ENCODE measurements at regions not wholly inside any gene's neighbourhood (a gene's known extent, or its start where the extent isn't known, plus 50 kb on each side); places are given as distances from the start of the nearest gene placed in this dataset.

GRCh38 chr7:10584886-10585285, 388.8 kb upstream of the PHF14 start:
- Histone ChIP-seq H3K9me3 (no peaks in the 10 kb centered on the region), H3K4me1 (no peaks in the 10 kb centered on the region), H3K27me3 (no peaks in the 10 kb centered on the region), H3K27ac (no peak overlapping the region), H3K36me3 (no peaks in the 10 kb centered on the region), H3K4me3 (no peak overlapping the region)
- DNase-seq (no peak), ATAC-seq (ENCODE audit: low FRiP score in 2 of 2) (no peak)
- TF ChIP-seq POLR2A (IDR thresholded peaks at IDR 0.05) (no peak), CTCF (IDR thresholded peaks at IDR 0.05) (no peak), POLR2AphosphoS5 (IDR thresholded peaks at IDR 0.05) (no peak), EP300 (IDR thresholded peaks at IDR 0.05) (no peak)
- 67 to 73% methylated on average over 4 of the region's 4 CpGs for WGBS, 2 donors

- WGBS, 2 donors, result 74 to 78% methylated on average over 1 of the region's 1 CpG
- ATAC-seq (ENCODE audit: low FRiP score in 2 of 2), result no peak
- H3K27ac ChIP-seq, result no peak overlapping the region
Measured at GRCh38 chr7:10588084-10588483, 385.6 kb upstream of the PHF14 start.

GRCh38 chr7:10592604-10593003, 381.1 kb upstream of the PHF14 start:
- no peak for ATAC-seq (ENCODE audit: low FRiP score in 2 of 2)
- TF ChIP-seq EP300 (IDR thresholded peaks at IDR 0.05) (no peak), CTCF (IDR thresholded peaks at IDR 0.05) (no peak), POLR2AphosphoS5 (IDR thresholded peaks at IDR 0.05) (no peak), POLR2A (IDR thresholded peaks at IDR 0.05) (no peak)
- Histone ChIP-seq H3K27ac (no peak overlapping the region), H3K36me3 (no peaks in the 10 kb centered on the region), H3K4me3 (no peak overlapping the region), H3K4me1 (no peaks in the 10 kb centered on the region), H3K9me3 (no peaks in the 10 kb centered on the region), H3K27me3 (no peaks in the 10 kb centered on the region)
- DNase-seq, result no peak
- 83 to 84% methylated on average over 2 of the region's 2 CpGs for WGBS, 2 donors

More at GRCh38 chr7:10588084-10588483, 385.6 kb upstream of the PHF14 start:
- TF ChIP-seq EP300 (IDR thresholded peaks at IDR 0.05) (no peak), POLR2AphosphoS5 (IDR thresholded peaks at IDR 0.05) (no peak), CTCF (IDR thresholded peaks at IDR 0.05) (no peak), POLR2A (IDR thresholded peaks at IDR 0.05) (no peak)
- H3K27me3 ChIP-seq, result no peaks in the 10 kb centered on the region
- H3K36me3 ChIP-seq, result no peaks in the 10 kb centered on the region
- no peak overlapping the region for H3K4me3 ChIP-seq
- DNase-seq, result no peak
- no peaks in the 10 kb centered on the region for H3K9me3 ChIP-seq
- H3K4me1 ChIP-seq, result no peaks in the 10 kb centered on the region

GRCh38 chr7:10593080-10593479, 380.6 kb upstream of the PHF14 start:
- H3K9me3 ChIP-seq, result no peaks in the 10 kb centered on the region
- WGBS, 2 donors, result 79 to 83% methylated on average over 4 of the region's 4 CpGs
- DNase-seq (no peak), ATAC-seq (ENCODE audit: low FRiP score in 2 of 2) (no peak)
- no peak for TF ChIP-seq POLR2AphosphoS5 (IDR thresholded peaks at IDR 0.05)
- H3K27ac ChIP-seq, result no peak overlapping the region
- no peaks in the 10 kb centered on the region for H3K27me3 ChIP-seq
- H3K4me3 ChIP-seq, result no peak overlapping the region
- H3K36me3 ChIP-seq, result no peaks in the 10 kb centered on the region
- H3K4me1 ChIP-seq, result no peaks in the 10 kb centered on the region

- DNase-seq (no peak), ATAC-seq (ENCODE audit: low FRiP score in 2 of 2) (no peak)
- Histone ChIP-seq H3K27me3 (no peaks in the 10 kb centered on the region), H3K4me3 (no peak overlapping the region), H3K4me1 (no peaks in the 10 kb centered on the region), H3K9me3 (no peaks in the 10 kb centered on the region), H3K36me3 (no peaks in the 10 kb centered on the region), H3K27ac (no peak overlapping the region)
- TF ChIP-seq CTCF (IDR thresholded peaks at IDR 0.05), result no peak
- no peak for TF ChIP-seq POLR2AphosphoS5 (IDR thresholded peaks at IDR 0.05)
- no peak for TF ChIP-seq EP300 (IDR thresholded peaks at IDR 0.05)
- TF ChIP-seq POLR2A (IDR thresholded peaks at IDR 0.05), result no peak
- 95 to 100% methylated on average over 1 to 2 of the region's 2 CpGs for WGBS, 2 donors
Measured at GRCh38 chr7:10596827-10597226, 376.8 kb upstream of the PHF14 start.

Measured in upper lobe of left lung (tissue), 6 donors.